ENCODE measurements at regions not wholly inside any gene's neighbourhood (a gene's known extent, or its start where the extent isn't known, plus 50 kb on each side); places are given as distances from the start of the nearest gene placed in this dataset.
"Not testable (repeated sequence)": the region's sequence is repeated elsewhere in the genome, so short reads cannot be mapped to it uniquely, and the experiment has no call there.

DNA sequence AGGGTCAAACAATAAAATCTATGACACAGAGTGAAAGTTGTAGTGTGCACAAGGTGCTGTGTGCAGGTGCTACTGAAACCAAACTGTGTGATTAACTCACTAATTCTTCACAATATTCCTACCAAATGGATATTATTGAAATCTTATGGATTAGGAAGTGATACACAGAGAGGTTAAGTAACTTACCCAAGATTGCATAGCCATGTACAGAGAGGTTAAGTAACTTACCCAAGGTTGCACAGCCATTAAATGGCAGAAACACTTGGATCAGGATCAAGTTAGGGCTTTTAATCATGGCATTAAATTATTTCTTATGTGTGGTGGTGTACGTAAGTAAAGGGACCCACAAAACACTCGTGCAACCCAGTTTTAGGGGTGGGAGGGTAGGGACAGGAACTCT, 771.4 kb downstream of the AACS start:
- DNase-seq = no peak

DNA sequence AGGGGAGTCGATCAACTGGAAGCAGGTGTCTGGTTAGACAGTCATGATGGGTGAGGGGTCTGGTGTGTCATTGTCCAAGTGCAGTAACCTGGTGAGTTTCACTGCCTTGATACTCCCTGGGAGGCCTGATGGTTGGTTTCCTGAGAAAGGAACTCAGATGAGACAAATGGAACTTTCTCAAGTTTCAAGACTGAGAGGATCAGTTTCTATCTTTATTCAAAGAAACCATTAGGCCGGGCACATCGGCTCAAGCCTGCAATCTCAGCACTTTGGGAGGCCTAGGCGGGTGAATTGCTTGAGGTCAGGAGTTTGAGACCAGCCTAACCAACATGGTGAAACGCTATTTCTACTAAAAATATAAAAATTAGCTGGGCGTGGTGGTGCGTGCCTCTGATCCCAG, 776.1 kb downstream of the AACS start:
- DNase-seq = no peak

GRCh38 chr12:125852116-125852515, 786.9 kb downstream of the AACS start:
- DNase-seq = no peak

DNA sequence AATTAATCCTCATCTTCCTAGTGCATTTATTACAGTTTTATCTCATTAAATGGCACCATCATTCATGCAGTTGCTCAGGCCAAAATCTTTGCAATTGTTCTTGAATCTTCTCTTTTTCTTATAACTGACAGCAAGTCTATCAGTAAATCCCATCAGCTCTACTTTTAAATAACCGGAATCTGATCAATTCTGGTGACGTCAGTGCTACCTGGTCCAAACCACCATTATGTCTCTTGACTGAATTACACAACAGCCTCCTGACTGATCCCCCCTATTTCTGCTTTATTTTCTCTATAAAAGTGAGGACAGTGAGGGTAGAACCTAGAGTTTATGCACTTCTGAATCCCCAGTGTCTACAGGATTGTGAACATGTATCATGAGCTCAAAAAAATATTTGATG, 787.4 kb downstream of the AACS start:
- no peak for DNase-seq

DNA sequence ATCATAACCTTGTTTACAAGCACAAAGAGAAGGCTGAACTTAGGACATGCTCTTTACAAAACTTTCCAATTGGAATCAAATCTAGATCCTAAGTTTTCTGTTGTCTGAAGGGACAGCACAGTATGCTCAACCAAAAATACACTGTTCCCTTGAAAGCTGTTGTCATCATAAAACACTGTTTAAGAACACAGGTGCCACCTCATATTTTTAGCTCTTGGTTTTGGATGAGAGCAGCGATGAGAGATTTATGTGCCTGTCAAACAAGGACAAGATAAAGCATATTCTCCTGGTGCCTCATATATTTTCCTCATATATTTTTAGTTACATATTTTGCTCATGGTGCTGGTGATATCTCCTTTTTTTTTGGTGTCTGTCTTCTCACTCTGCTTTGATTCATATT, 788.4 kb downstream of the AACS start:
- DNase-seq = no peak

- DNase-seq = no peak
Measured at GRCh38 chr12:125856366-125856765, 791.1 kb downstream of the AACS start.

DNA sequence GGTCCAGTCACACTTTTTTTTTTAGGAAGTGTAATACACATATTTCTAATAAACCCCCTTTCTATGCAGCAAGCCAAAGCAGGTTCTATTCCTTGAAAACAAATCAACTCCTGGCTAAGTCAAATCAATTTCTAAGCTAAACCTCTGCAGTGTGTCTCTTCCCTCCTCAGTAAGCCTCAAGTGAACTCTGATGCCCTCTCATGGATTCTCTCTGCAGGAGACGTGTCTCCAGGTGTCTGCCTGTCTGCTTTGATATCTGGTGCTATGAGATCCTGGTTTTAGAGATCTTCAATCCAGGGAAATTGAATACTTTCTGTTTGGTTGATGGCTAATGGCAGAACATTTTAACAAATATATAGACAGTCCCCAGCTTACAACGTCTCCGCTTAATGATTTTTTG, 791.7 kb downstream of the AACS start:
- DNase-seq = no peak

DNA sequence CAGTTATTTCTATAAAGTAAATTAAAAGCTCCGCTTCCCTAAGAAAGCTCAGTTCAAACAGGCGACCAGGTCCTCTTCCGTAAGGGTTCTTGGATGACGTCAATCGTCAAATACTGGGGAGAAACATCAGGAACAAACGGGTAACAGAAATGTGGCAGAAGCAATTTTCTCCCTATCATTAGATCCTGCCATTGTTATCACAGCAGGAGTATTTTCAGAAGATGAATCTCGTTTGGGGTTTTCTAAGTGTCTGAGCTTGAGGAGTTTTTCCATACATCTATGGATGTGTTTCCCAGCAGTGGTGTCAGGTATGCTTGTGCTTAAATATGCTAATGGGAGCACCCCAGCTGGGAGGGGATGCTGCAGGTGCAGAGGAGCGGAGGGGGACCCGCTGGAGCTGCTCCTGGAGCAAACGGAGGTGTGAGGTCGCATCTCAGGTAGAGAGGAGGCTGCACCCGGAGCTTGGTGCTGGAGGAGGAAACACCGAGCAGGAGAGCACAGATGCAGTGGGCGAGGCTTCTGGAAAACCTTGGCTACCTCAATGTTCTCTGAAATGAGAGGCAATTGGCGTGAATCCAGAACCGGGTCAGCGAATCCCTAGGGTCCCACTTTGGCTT, 795.5 kb downstream of the AACS start:
- DNase-seq = no peak

- no peak for DNase-seq
Measured at GRCh38 chr12:125861299-125862281, 796.4 kb downstream of the AACS start.

DNA sequence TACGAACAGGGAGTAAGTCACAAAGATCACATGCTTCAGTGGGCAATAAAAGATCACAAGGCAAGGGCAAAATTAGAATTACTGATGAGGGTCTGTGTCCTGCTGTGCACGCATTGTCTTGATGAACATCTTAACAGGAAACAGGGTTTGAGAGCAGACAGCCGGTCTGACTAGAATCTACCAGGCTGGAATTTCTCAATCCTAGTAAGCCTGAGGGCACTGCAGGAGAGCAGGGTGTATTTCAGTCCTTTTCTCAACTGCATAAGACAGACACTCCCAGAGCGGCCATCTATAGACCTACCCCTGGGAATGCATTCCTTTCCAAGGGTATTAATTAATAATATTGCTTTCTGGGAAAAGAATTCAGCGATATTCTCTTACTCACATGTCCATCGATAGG, 800.0 kb downstream of the AACS start:
- DNase-seq = not testable (repeated sequence)

- no peak for DNase-seq
Measured at GRCh38 chr12:125871811-125872594, 806.8 kb downstream of the AACS start.

DNA sequence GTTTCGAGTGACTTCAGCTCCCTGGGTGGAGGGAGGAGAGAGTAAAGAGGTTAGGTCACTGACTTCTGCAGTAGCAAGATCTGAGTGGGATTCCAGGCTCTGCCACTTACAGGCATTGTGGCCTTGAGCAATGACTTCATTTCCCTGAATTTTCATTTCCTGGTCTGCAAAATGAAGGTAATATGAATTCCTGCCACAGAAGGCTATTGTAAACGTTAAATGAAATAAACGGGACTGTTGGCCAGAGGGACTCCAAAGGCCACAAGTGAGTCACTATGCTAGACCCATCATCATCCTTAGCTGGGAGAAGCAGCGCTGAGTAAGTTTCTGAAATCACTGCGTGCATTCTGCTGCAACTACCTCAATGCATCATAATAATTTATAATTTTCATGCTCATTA, 807.8 kb downstream of the AACS start:
- no peak for DNase-seq

- no peak for DNase-seq
Measured at GRCh38 chr12:125878483-125878882, 813.2 kb downstream of the AACS start.

DNA sequence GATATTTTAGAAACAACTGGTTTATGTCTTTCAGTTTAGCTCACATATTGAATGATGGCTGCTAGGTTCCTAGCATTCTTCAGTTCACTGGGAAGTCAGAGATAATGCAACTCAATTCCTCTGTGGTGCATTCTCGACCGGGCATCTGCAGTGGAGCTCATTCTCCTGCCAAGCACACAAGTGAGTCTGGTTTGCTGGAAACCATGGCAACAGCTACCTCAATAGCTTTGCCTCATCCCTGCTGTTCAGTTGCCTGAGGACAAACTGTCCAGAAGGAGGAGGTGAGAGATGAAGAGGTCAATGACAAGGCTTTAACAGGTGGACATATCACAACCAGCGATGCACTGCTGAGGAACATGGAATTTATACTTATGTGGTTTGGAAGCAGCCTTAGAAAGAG, 816.9 kb downstream of the AACS start:
- DNase-seq = no peak

GRCh38 chr12:125888921-125889320, 823.7 kb downstream of the AACS start:
- DNase-seq = no peak

DNA sequence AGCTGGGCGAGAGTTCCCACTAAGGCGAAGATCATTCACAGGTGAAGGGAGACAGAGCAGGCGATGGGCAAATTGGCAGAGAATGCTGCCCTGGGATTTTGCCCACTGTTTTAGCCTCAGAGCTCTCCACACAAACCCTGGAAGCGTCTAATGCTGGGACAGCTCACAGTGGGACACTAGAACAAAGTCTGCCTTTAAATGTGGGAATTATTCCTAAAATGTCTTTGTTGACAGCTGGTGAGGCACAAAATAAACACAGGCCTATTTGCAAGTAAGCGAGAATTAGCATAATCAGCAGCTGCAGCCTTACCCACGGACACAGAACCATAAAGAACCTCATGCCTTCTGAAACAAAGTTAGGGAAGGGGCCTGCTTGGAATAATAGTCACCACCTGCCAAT, 824.5 kb downstream of the AACS start:
- DNase-seq = no peak

DNA sequence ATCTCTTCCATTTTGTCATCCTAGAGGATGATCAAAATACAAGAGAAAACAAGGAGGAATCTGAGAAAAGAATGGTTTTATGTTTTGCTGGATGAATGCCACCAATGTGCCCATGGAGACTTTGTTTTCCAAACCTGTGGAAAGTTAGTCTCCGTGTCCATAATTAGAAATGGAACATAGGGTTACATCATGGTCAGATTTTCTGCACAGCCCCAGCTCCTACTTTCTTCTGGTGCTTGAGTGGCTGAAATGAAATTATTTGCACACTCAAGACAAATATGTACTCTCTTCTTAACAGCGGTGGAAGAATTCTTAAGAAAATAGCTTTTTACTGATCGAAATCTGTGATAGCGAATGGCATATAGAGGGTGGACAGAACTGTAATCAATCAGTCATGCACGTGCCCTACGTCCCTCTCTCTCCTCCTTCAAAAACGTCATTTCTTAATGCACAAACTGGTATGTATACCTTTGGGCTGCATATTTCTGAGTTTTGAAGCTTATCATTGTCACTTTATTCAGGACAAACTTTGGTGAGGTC, 825.2 kb downstream of the AACS start:
- no peak for DNase-seq

GRCh38 chr12:125890971-125891370, 825.7 kb downstream of the AACS start:
- DNase-seq = no peak

DNA sequence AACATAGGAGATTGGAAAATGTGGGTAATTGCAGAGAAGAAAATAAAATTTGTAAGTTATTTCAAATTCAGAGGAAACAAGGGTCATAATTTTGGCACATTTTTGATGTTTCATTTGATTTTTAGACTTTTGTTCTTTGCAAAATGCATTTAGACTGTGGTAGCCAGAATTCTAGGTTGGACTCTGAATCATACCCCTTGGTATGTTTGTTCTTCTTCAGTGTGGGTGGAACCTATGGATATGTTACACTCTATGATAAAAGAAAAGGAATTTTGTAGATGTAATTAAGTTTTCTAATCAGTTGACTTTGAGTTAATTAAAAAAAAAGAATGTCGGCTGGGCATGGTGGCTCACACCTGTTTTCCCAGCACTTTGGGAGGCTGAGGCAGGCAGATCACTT, 827.0 kb downstream of the AACS start:
- DNase-seq = no peak

GRCh38 chr12:125902991-125903390, 837.8 kb downstream of the AACS start:
- DNase-seq = no peak

DNA sequence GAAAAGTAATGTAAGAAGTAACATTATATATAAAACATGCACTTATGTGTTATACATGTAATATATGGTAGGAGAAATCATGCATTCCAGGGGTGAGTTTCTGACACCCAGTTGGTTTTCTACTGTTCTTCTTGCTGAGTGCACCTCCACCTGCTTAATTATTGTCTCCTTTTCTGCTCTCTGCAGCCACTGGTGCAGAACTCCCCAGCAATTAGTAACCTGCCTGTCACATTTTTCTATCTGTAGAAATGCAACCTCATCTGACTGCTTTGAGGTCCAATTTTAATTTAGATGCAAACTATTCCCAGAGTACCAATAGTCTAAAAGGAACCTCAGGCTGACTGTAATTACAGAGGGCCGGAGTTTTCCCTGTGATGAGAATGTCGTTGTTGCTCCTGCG, 842.1 kb downstream of the AACS start:
- DNase-seq = no peak

- no peak for DNase-seq
Measured at GRCh38 chr12:125919856-125920470, 854.7 kb downstream of the AACS start.

- DNase-seq = no peak
Measured at GRCh38 chr12:125922330-125922729, 857.1 kb downstream of the AACS start.
